NB4 (cell line): ENCODE measurements at regions not wholly inside any gene's neighbourhood (a gene's known extent, or its start where the extent isn't known, plus 50 kb on each side); places are given as distances from the start of the nearest gene placed in this dataset.

Experiments
- DNase-seq: peaks from one replicate; pipeline ENCODE4 v3.0.0; 2010; ENCODE audit warnings: low read depth
- H3K4me3 ChIP-seq: one replicate; pipeline ENCODE4 v1.5.1; 2011; ENCODE audit warnings: mild to moderate bottlenecking, low read depth, low read length, moderate library complexity
- CTCF ChIP-seq: IDR thresholded peaks from one replicate; pipeline ENCODE4 v1.5.1; 2012; ENCODE audit warnings: low read depth, low read length
- MAX ChIP-seq: IDR thresholded peaks from 2 replicates; pipeline ENCODE4 v1.6.1; 2011; ENCODE audit warnings: low read depth, low read length
- MYC ChIP-seq: IDR thresholded peaks from 2 replicates; pipeline ENCODE4 v1.6.1; 2011; ENCODE audit warnings: low read depth, low read length
- POLR2A ChIP-seq: IDR thresholded peaks from 2 replicates; pipeline ENCODE4 v1.6.1; 2011; ENCODE audit warnings: mild to moderate bottlenecking; ENCODE audit not compliant: insufficient read length; ENCODE audit errors: extremely low read depth

GRCh38 chr2:188664951-188665595 lies 309.1 kb upstream of the COL3A1 start:
- H3K4me3 ChIP-seq = no peak overlapping the region
- TF ChIP-seq POLR2A = no peak
- TF ChIP-seq MYC = no peak
- TF ChIP-seq CTCF = no peak
- no peak for TF ChIP-seq MAX
- DNase-seq = no peak

GRCh38 chr2:188665727-188666304 lies 308.4 kb upstream of the COL3A1 start:
- TF ChIP-seq POLR2A (no peak), MYC (no peak), CTCF (no peak), MAX (no peak)
- no peak for DNase-seq
- H3K4me3 ChIP-seq = no peak overlapping the region

GRCh38 chr2:188666503-188666902 lies 307.7 kb upstream of the COL3A1 start:
- DNase-seq = no peak
- no peak overlapping the region for H3K4me3 ChIP-seq
- TF ChIP-seq MAX = no peak
- TF ChIP-seq MYC = no peak
- no peak for TF ChIP-seq CTCF
- no peak for TF ChIP-seq POLR2A

GRCh38 chr2:188668017-188668680 lies 306.0 kb upstream of the COL3A1 start:
- no peak for TF ChIP-seq MAX
- no peak for TF ChIP-seq MYC
- TF ChIP-seq CTCF = no peak
- no peak for TF ChIP-seq POLR2A
- no peak overlapping the region for H3K4me3 ChIP-seq
- no peak for DNase-seq

GRCh38 chr2:188675391-188676009 lies 298.7 kb upstream of the COL3A1 start:
- H3K4me3 ChIP-seq = no peak overlapping the region
- TF ChIP-seq MAX (no peak), CTCF (no peak), MYC (no peak), POLR2A (no peak)
- DNase-seq = no peak
